ENCODE measurements at regions not wholly inside any gene's neighbourhood (a gene's known extent, or its start where the extent isn't known, plus 50 kb on each side); places are given as distances from the start of the nearest gene placed in this dataset.
"Not testable (repeated sequence)": the region's sequence is repeated elsewhere in the genome, so short reads cannot be mapped to it uniquely, and the experiment has no call there.

DNA sequence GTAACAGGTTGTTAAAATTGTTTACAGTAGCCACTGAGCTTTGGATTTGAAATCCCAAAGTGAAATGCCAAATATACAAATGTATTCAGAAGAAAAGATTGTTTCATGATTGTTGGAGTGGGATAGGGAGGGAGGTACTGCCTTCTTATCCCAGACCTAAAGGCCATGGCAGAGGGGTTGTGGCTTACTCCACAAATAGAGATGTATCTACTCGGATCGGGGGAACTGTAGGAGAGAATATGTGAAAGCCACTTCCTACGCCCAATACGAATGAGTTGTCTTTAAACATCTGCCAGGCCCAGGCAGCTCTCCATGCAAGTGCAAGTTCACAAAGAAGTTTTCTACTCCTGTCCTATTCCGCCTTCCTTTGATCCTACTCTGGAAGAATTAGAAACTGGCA lies 150.2 kb upstream of the PRSS12 start:
- not testable (repeated sequence) for DNase-seq (ENCODE audit: low read depth, low spot score)

GRCh38 chr4:118504927-118505326 lies 152.1 kb upstream of the PRSS12 start:
- DNase-seq (ENCODE audit: low read depth, low spot score) = not testable (repeated sequence)

GRCh38 chr4:118505491-118505890 lies 152.7 kb upstream of the PRSS12 start:
- not testable (repeated sequence) for DNase-seq (ENCODE audit: low read depth, low spot score)

DNA sequence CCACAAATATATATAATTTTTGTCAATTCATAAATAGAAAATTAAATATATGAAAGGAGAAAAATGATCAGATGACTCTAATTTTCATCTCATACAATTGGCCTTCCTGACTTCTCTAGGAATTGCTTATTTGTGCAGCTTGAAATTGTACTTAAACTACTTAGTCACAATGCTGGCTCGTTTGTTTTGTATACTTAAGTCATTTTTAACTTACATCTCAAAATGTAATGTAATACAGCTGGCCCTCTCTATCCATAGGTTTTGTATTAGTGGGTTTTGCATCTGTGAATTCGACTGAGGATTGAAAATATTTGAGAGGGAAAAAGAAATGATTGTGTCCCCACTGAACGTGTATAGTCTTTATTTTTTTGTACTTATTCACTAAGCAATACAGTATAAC lies 160.1 kb upstream of the PRSS12 start:
- not testable (repeated sequence) for DNase-seq (ENCODE audit: low read depth, low spot score)

DNA sequence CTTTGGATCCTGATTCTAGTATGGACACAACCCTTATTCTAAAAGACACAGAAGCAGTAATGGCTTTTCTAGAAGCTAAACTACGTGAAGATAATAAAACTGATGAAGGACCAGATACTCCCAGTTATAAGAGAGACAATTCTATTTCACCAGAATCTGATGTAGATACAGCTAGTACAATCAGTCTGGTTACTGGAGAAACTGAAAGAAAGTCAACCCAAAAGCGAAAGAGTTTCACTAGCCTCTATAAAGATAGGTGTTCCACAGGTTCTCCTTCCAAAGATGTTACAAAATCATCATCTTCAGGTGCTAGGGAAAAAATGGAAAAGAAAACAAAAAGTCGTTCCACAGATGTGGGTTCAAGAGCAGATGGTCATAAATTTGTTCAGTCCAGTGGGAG lies 161.5 kb upstream of the PRSS12 start:
- not testable (repeated sequence) for DNase-seq (ENCODE audit: low read depth, low spot score)

GRCh38 chr4:118516107-118516506 lies 163.3 kb upstream of the PRSS12 start:
- DNase-seq (ENCODE audit: low read depth, low spot score) = not testable (repeated sequence)

DNA sequence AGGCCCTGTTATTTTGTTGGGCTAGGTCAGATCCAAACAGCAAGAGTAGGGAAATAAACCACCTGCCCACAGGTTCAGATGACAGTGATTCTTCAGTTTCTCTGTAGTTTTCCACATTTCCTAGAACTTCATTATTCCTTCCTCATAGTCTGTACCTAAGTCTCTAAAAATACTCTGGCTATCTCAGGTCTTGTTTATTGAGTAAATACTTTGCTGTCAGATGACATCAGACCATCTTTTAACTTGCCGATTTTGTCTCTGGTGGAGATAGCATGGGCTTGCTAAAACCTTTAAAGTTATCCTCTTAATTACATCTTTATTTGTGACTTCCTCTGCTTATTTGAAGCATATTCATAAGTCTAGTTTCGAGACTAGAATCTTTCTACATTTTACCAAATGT lies 155.1 kb upstream of the METTL14 start:
- DNase-seq (ENCODE audit: low read depth, low spot score) = not testable (repeated sequence)

DNA sequence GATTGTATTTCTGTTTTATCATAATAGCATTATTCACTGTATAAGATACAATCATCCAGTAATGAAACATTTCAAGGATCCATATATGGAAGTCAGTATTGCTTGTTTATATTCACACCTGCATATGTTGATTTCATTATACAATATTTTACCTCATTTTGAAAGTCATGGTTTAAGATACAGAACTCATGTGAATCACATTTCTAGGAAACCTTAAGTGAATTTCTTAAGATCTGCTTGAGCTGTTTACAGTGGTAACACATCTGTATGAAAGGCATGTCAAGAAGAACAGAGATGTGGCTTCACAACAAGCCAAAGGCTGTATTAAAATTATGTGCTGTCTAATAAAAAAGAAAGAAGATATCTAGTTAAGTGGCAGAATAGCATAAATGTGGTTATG lies 153.2 kb upstream of the METTL14 start:
- not testable (repeated sequence) for DNase-seq (ENCODE audit: low read depth, low spot score)

GRCh38 chr4:118535788-118536187 lies 149.4 kb upstream of the METTL14 start:
- not testable (repeated sequence) for DNase-seq (ENCODE audit: low read depth, low spot score)

GRCh38 chr4:118539412-118540077 lies 145.6 kb upstream of the METTL14 start:
- not testable (repeated sequence) for DNase-seq (ENCODE audit: low read depth, low spot score)

- DNase-seq (ENCODE audit: low read depth, low spot score) = not testable (repeated sequence)
Observed at GRCh38 chr4:118556576-118556975, 128.6 kb upstream of the METTL14 start.

- peak; percentile 4 for DNase-seq (ENCODE audit: low read depth, low spot score)
Observed at GRCh38 chr4:118557298-118557851, 127.8 kb upstream of the METTL14 start.

DNA sequence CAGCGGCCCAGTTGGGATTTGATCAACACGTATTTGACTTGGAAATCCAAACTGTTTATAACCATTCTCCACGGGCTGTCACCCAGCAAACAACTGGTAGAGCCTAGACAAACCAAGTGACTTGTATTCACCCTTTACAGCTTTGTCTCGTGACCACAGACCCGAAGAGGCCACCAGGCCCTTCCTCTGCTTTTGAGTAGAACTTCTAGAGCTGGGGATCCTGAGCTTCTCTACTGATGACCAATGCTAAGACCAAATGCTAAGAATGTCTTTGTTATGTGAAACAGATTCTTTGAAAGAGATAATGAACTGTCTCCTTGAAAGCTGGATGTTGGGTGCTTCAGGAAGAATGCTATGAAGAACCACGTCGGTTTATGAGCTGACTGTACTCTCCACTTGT lies 127.0 kb upstream of the METTL14 start:
- DNase-seq (ENCODE audit: low read depth, low spot score) = not testable (repeated sequence)

DNA sequence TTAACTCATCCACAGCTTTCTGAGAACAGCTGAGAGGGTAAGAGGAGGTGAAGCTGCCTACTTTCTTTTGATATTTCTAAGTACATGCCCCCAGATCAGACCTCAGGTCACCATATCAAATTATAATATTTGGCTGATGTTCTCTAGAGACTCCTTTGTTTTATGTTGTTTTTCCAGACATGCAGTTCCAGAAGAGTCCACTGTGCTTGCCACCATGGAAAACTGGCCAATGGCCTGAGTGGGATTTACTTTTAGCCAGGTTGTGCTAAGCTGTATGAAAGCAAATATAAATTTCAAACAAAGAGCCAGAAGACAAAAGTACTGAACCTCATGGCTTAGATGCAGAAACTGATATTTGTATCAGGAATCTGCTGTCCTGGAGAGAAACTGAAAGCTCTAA lies 123.6 kb upstream of the METTL14 start:
- DNase-seq (ENCODE audit: low read depth, low spot score) = not testable (repeated sequence)

DNA sequence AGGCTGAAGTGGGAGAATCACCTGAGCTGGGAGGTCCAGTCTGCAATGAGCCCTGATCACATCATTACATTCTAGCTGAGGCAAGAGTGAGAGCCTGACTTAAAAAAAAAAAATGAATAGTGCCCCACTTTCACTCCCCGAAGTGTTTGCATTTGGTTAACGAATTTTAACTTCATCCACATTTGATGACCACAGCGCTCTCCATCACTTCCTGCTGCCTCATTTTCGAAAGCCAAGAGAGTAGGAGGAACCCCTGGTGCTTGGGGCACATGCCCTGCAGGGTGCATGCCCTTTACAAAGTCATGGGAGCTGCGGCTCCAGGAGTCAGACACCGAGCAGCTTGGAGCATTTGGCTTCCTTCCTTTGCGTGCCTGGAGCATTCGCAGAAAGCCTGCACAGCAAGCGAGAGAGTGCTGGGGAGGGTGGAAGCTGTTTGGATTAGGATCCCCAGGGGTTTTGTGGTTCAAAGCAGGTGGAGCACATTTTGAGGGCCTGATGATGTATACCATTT lies 119.1 kb upstream of the METTL14 start:
- peak; percentile 93 for DNase-seq (ENCODE audit: low read depth, low spot score)

- not testable (repeated sequence) for DNase-seq (ENCODE audit: low read depth, low spot score)
Observed at GRCh38 chr4:118572991-118573390, 112.2 kb upstream of the METTL14 start.

- not testable (repeated sequence) for DNase-seq (ENCODE audit: low read depth, low spot score)
Observed at GRCh38 chr4:118574251-118574913, 110.8 kb upstream of the METTL14 start.

DNA sequence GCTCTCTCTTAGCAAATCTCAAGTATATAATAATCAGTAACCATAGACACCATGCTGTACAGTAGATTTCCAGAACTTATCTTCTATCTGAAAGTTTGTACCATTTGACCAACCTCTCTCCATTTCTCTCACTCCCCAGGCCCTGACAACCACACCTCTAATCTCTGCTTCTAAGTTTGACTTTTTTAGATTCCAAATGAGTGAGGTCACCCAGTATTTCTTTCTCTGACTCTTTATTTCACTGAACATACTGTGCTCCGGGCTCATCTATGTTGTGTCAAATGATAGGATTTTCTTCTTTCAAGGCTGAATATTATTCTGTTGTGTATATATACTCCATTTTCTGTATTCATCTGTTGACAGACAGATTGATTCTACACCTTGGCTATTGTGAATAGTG lies 110.1 kb upstream of the METTL14 start:
- DNase-seq (ENCODE audit: low read depth, low spot score) = not testable (repeated sequence)

DNA sequence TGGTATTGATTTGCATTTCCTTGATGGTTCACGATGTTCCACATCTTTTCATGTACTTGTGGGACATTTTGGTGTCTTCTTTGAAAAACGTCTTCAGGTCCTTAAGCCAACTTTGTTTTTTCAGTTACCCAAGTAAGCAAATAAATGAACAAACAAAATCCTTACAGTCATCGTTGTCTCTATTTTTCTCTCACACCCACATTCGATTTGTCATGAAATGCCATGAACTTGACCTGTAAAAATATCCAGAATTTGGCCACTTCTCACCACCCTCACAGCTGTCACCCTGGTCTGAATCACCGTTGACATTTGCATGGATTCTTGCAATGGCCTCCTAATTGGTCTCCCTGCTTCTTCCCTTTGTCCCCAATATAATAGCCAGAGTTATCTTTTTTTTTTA lies 109.5 kb upstream of the METTL14 start:
- not testable (repeated sequence) for DNase-seq (ENCODE audit: low read depth, low spot score)

- not testable (repeated sequence) for DNase-seq (ENCODE audit: low read depth, low spot score)
Observed at GRCh38 chr4:118576709-118577219, 108.4 kb upstream of the METTL14 start.

GRCh38 chr4:118585015-118585414 lies 100.2 kb upstream of the METTL14 start:
- DNase-seq (ENCODE audit: low read depth, low spot score) = no peak

GRCh38 chr4:118586357-118586790 lies 98.8 kb upstream of the METTL14 start:
- no peak for DNase-seq (ENCODE audit: low read depth, low spot score)

All from brain pericyte (primary cell).